Lung (tissue), 11 donors: ENCODE measurements at regions not wholly inside any gene's neighbourhood (a gene's known extent, or its start where the extent isn't known, plus 50 kb on each side); places are given as distances from the start of the nearest gene placed in this dataset.

ENCODE experiments used
- ATAC-seq: fragments of 200-7000 bp; cut with Tn5 transposase; one replicate; pipeline ENCODE4 v1.9.1; 2020; ENCODE audit warnings: moderate number of reproducible peaks; ENCODE audit not compliant: insufficient read depth, low FRiP score
- DNase-seq, 3 donors: peaks; one replicate each; pipeline ENCODE4 v3.0.0-alpha.2; 2013 to 2017
- H3K27ac ChIP-seq, 2 donors: one replicate each; pipeline ENCODE4 v1.5.1; 2013; ENCODE audit warnings: mild to moderate bottlenecking in 2 of 2, moderate library complexity in 2 of 2, control low read depth in 1 of 2, inconsistent platforms in 1 of 2, low read depth in 1 of 2, low read length in 1 of 2
- H3K27me3 ChIP-seq, 3 donors: one replicate each; pipeline ENCODE4 v1.5.1; 2013; ENCODE audit warnings: low read length in 2 of 3; ENCODE audit not compliant: control insufficient read depth in 3 of 3, insufficient read depth in 3 of 3
- H3K36me3 ChIP-seq, 4 donors: one replicate each; pipeline ENCODE4 v1.5.1; 2013; ENCODE audit warnings: low read length in 4 of 4, mild to moderate bottlenecking in 1 of 4, moderate library complexity in 1 of 4; ENCODE audit not compliant: control insufficient read depth in 4 of 4, insufficient read depth in 4 of 4
- H3K4me1 ChIP-seq, 5 donors: one replicate each; pipeline ENCODE4 v1.5.1; 2013; ENCODE audit warnings: low read length in 5 of 5, mild to moderate bottlenecking in 2 of 5, moderate library complexity in 1 of 5; ENCODE audit not compliant: control insufficient read depth in 5 of 5, insufficient read depth in 5 of 5
- H3K4me3 ChIP-seq: one replicate; pipeline ENCODE4 v1.5.1; 2013; ENCODE audit warnings: mild to moderate bottlenecking, control low read depth, moderate library complexity
- H3K9ac ChIP-seq, 2 donors: one replicate each; pipeline ENCODE4 v1.5.1; 2013; ENCODE audit warnings: low read length in 2 of 2, control low read depth in 1 of 2; ENCODE audit not compliant: insufficient read depth in 1 of 2
- H3K9me3 ChIP-seq, 4 donors: one replicate each; pipeline ENCODE4 v1.5.1; 2013; ENCODE audit warnings: low read length in 3 of 4, mild to moderate bottlenecking in 1 of 4, moderate library complexity in 1 of 4; ENCODE audit not compliant: control insufficient read depth in 4 of 4, insufficient read depth in 3 of 4
- WGBS, 2 donors: extraction: QIAGEN DNeasy Blood & Tissue Kit; methylation state at CpG; one replicate each; pipeline ENCODE4 v1.1.7; 2013; 5-methylcytosine and 5-hydroxymethylcytosine counted together
- TF ChIP-seq, protein P1 (sequence below): IDR thresholded peaks from 2 replicates; pipeline ENCODE4 v1.5.1; 2012; ENCODE audit warnings: mild to moderate bottlenecking; ENCODE audit errors: control extremely low read depth, extremely low read depth
- donor health status: control.
- donor health status: control.
- donor health status: Bipolar disorder and iron deficiency.
- donor health status: healthy.
- donor health status: DM: yes; HTN: yes; CAD: no.

DNA sequence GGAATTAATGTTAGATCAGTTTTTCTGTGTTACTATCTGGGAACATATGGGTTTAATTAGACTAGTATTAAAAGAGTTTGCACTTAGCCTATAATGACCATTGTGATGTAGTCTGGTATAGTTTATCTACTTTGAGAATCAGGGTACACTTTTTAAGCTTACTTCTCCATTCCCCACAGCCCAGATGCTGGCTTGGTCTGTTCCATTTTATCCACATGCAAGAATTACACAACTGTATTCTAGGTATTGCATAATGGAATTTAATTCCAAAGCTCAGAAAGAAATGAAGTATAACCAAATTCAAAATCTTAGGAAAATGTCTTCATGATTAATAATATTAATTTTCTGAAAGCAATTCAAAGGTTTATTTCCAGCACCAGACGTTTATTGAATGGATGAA lies 122.2 kb upstream of the PDGFD start:
- Histone ChIP-seq H3K4me1 (no peaks in the 10 kb centered on the region), H3K27ac (no peak overlapping the region), H3K9me3 (no peaks in the 10 kb centered on the region), H3K4me3 (no peak overlapping the region), H3K36me3 (no peaks in the 10 kb centered on the region), H3K27me3 (no peaks in the 10 kb centered on the region), H3K9ac (no peak overlapping the region)
- TF ChIP-seq, protein P1, sequence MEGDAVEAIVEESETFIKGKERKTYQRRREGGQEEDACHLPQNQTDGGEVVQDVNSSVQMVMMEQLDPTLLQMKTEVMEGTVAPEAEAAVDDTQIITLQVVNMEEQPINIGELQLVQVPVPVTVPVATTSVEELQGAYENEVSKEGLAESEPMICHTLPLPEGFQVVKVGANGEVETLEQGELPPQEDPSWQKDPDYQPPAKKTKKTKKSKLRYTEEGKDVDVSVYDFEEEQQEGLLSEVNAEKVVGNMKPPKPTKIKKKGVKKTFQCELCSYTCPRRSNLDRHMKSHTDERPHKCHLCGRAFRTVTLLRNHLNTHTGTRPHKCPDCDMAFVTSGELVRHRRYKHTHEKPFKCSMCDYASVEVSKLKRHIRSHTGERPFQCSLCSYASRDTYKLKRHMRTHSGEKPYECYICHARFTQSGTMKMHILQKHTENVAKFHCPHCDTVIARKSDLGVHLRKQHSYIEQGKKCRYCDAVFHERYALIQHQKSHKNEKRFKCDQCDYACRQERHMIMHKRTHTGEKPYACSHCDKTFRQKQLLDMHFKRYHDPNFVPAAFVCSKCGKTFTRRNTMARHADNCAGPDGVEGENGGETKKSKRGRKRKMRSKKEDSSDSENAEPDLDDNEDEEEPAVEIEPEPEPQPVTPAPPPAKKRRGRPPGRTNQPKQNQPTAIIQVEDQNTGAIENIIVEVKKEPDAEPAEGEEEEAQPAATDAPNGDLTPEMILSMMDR, result no peak
- WGBS, 2 donors, result 67 to 83% methylated on average over 1 of the region's 1 CpG
- DNase-seq (no peak), ATAC-seq (no peak)

DNA sequence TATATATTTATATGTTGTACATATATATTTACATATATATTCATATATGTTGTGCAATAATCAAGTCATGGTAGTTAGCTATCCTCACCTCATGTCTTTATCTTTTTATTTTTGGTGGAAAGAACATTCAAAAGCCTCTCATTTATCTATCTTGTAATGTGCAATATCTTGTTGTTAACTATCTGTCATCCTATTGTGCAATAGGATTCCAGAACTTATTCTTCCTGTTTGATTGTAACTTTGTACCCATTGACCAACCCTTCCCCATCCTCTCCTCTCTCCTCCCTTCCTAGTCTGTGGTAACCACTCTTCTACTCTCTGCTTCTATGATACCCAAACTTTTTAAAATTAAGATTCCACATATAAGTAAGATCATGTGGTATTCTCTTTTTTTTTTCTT lies 115.6 kb upstream of the PDGFD start:
- DNase-seq, result no peak
- no peak overlapping the region for H3K4me3 ChIP-seq
- ATAC-seq, result no peak
- H3K36me3 ChIP-seq, result no peaks in the 10 kb centered on the region
- TF ChIP-seq, protein P1, result no peak
- no peaks in the 10 kb centered on the region for H3K27me3 ChIP-seq
- no peak overlapping the region for H3K27ac ChIP-seq
- H3K4me1 ChIP-seq, result no peaks in the 10 kb centered on the region
- H3K9me3 ChIP-seq, result no peaks in the 10 kb centered on the region
- H3K9ac ChIP-seq, result no peak overlapping the region

GRCh38 chr11:104275992-104276391 lies 112.0 kb upstream of the PDGFD start:
- DNase-seq (no peak), ATAC-seq (no peak)
- Histone ChIP-seq H3K36me3 (no peaks in the 10 kb centered on the region), H3K27me3 (no peaks in the 10 kb centered on the region), H3K4me3 (no peak overlapping the region), H3K9ac (no peak overlapping the region), H3K4me1 (no peaks in the 10 kb centered on the region), H3K9me3 (no peaks in the 10 kb centered on the region), H3K27ac (no peak overlapping the region)
- TF ChIP-seq, protein P1, result no peak
- WGBS, 2 donors, result 29 to 35% methylated on average over 2 of the region's 2 CpGs

DNA sequence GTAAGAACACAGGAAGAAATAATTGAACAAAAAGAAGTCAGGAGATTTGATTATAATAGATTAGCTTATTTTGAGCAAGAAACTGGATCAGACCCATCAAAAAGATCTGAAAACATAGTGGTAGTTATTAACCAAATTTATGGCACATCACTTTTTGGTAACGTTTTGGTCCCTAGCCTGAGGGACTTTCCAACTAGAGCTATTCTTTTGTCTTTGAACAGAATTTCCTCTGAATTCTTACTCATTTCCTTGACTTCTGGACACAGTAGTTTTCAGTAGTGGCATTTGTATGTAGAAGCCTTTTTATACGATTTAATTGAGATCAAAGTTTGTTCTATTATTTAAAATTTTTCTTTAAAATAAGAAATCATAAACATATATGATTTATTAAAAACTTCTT lies 96.5 kb upstream of the PDGFD start:
- H3K36me3 ChIP-seq, result no peaks in the 10 kb centered on the region
- H3K4me3 ChIP-seq, result no peak overlapping the region
- no peaks in the 10 kb centered on the region for H3K9me3 ChIP-seq
- ATAC-seq (no peak), DNase-seq (no peak)
- H3K27me3 ChIP-seq, result no peaks in the 10 kb centered on the region
- peaks cover 0 to 3% (median 0%) of the 10 kb centered on the region in 5 donors for H3K4me1 ChIP-seq
- no peak overlapping the region for H3K27ac ChIP-seq
- no peak overlapping the region for H3K9ac ChIP-seq
- WGBS, 2 donors, result 64 to 71% methylated on average over 2 of the region's 2 CpGs
- TF ChIP-seq, protein P1, result no peak
